NCI-H2171 (cell line): ENCODE measurements at regions not wholly inside any gene's neighbourhood (a gene's known extent, or its start where the extent isn't known, plus 50 kb on each side); places are given as distances from the start of the nearest gene placed in this dataset.
"Not testable (repeated sequence)": the region's sequence is repeated elsewhere in the genome, so short reads cannot be mapped to it uniquely, and the experiment has no call there.

ENCODE experiments used
- DNase-seq: peaks from one replicate; lab custom pipeline; 2025; lab: John Stamatoyannopoulos, UW

- no peak for DNase-seq
Measured at GRCh38 chr20:12949429-12949980, 59.3 kb upstream of the SPTLC3 start.

GRCh38 chr20:12954254-12954653 is 54.5 kb upstream of the SPTLC3 start:
- not testable (repeated sequence) for DNase-seq

GRCh38 chr20:12955611-12956010 is 53.2 kb upstream of the SPTLC3 start:
- no peak for DNase-seq

GRCh38 chr20:12956303-12956702 is 52.5 kb upstream of the SPTLC3 start:
- DNase-seq: no peak

GRCh38 chr20:12957968-12958367 is 50.8 kb upstream of the SPTLC3 start:
- no peak for DNase-seq
